Testis (tissue), 2 donors: ENCODE measurements at regions not wholly inside any gene's neighbourhood (a gene's known extent, or its start where the extent isn't known, plus 50 kb on each side); places are given as distances from the start of the nearest gene placed in this dataset.

Source experiments
- CTCF ChIP-seq, 3 experiments: fragments of 450-650 bp in 2 of 3; fragments of 200-600 bp in 1 of 3; sonication (generic) in 1 of 3; IDR thresholded peaks; one replicate each; pipeline ENCODE4 v1.5.1; 2016 to 2019; ENCODE audit warnings: antibody characterized with exemption in 3 of 3, mild to moderate bottlenecking in 2 of 3, moderate library complexity in 1 of 3
- POLR2A ChIP-seq: fragments of 450-650 bp; IDR thresholded peaks from one replicate; pipeline ENCODE4 v1.6.1; 2017; ENCODE audit warnings: antibody characterized with exemption, mild to moderate bottlenecking, moderate library complexity

GRCh38 chrX:70998411-70999027 is 67.6 kb upstream of the SLC7A3 start:
- TF ChIP-seq CTCF (IDR thresholded peaks at IDR 0.05) (peak; percentile 10 to 14 (median 12)), POLR2A (no peak)
